ENCODE measurements at regions not wholly inside any gene's neighbourhood (a gene's known extent, or its start where the extent isn't known, plus 50 kb on each side); places are given as distances from the start of the nearest gene placed in this dataset.

- ATAC-seq = no peak
These were observed 675.4 kb downstream of the SEMA5A start for GRCh38 chr5:8870349-8870958.

- no peak for ATAC-seq
These were observed 674.9 kb downstream of the SEMA5A start for GRCh38 chr5:8870959-8871355.

GRCh38 chr5:8871446-8871845, 674.4 kb downstream of the SEMA5A start:
- no peak for ATAC-seq

GRCh38 chr5:8875722-8876121, 670.2 kb downstream of the SEMA5A start:
- no peak for ATAC-seq

- ATAC-seq = no peak
These were observed 666.6 kb downstream of the SEMA5A start for GRCh38 chr5:8879248-8879647.

- no peak for ATAC-seq
These were observed 661.8 kb downstream of the SEMA5A start for GRCh38 chr5:8884029-8884428.

GRCh38 chr5:8892926-8893325, 652.9 kb downstream of the SEMA5A start:
- ATAC-seq = no peak

- no peak for ATAC-seq
These were observed 651.8 kb downstream of the SEMA5A start for GRCh38 chr5:8894031-8894430.

- no peak for ATAC-seq
These were observed 650.8 kb downstream of the SEMA5A start for GRCh38 chr5:8895062-8895461.

- no peak for ATAC-seq
These were observed 650.3 kb downstream of the SEMA5A start for GRCh38 chr5:8895599-8895998.

GRCh38 chr5:8897316-8897715, 648.6 kb downstream of the SEMA5A start:
- ATAC-seq = no peak

GRCh38 chr5:8905021-8905420, 640.9 kb downstream of the SEMA5A start:
- no peak for ATAC-seq

GRCh38 chr5:8906303-8906967, 639.4 kb downstream of the SEMA5A start:
- no peak for ATAC-seq

- no peak for ATAC-seq
These were observed 638.6 kb downstream of the SEMA5A start for GRCh38 chr5:8907168-8907868.

GRCh38 chr5:8908055-8908683, 637.7 kb downstream of the SEMA5A start:
- no peak for ATAC-seq

GRCh38 chr5:8912106-8912505, 633.8 kb downstream of the SEMA5A start:
- ATAC-seq = no peak

- no peak for ATAC-seq
These were observed 632.4 kb downstream of the SEMA5A start for GRCh38 chr5:8913522-8913921.

- no peak for ATAC-seq
These were observed 626.8 kb downstream of the SEMA5A start for GRCh38 chr5:8919096-8919495.

GRCh38 chr5:8923526-8923925, 622.3 kb downstream of the SEMA5A start:
- ATAC-seq = no peak

- ATAC-seq = no peak
These were observed 621.7 kb downstream of the SEMA5A start for GRCh38 chr5:8924054-8924793.

GRCh38 chr5:8930021-8930420, 615.9 kb downstream of the SEMA5A start:
- no peak for ATAC-seq

- no peak for ATAC-seq
These were observed 611.4 kb downstream of the SEMA5A start for GRCh38 chr5:8934455-8934854.

GRCh38 chr5:8940934-8941333, 604.9 kb downstream of the SEMA5A start:
- ATAC-seq = no peak
